Testis (tissue), 2 donors: ENCODE measurements at regions not wholly inside any gene's neighbourhood (a gene's known extent, or its start where the extent isn't known, plus 50 kb on each side); places are given as distances from the start of the nearest gene placed in this dataset.

Experiments
- CTCF ChIP-seq, 3 experiments: fragments of 450-650 bp in 2 of 3; fragments of 200-600 bp in 1 of 3; sonication (generic) in 1 of 3; IDR thresholded peaks; one replicate each; pipeline ENCODE4 v1.5.1; 2016 to 2019; ENCODE audit warnings: antibody characterized with exemption in 3 of 3, mild to moderate bottlenecking in 2 of 3, moderate library complexity in 1 of 3
- POLR2A ChIP-seq: fragments of 450-650 bp; IDR thresholded peaks from one replicate; pipeline ENCODE4 v1.6.1; 2017; ENCODE audit warnings: antibody characterized with exemption, mild to moderate bottlenecking, moderate library complexity

GRCh38 chr4:57274082-57274481, 163.9 kb upstream of the IGFBP7 start:
- TF ChIP-seq CTCF (IDR thresholded peaks at IDR 0.05) (no peak), POLR2A (no peak)
